ENCODE measurements at regions not wholly inside any gene's neighbourhood (a gene's known extent, or its start where the extent isn't known, plus 50 kb on each side); places are given as distances from the start of the nearest gene placed in this dataset.

DNA sequence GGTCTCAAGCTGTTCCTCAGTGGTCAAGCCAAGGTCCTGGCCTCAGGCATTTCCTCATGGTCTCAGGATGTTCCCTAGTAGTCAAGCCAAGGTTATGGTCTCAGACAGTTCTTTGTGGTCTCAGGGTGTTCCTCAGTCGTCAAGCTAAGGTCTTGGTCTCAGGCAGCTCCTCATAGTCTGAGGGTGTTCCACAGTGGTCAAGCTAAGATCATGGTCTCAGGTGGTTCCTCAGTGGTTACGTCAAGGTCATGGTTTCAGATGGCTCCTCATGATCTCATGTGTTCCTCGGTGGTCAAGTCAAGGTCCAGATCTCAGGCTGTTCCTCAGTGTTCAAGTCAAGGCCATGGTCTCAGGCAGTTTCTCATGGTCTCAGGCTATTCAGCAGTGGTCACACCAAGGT is 540.1 kb downstream of the VRK1 start:
- H3K27me3 Mint-ChIP-seq = no peaks in the 10 kb centered on the region
- DNase-seq (no peak), ATAC-seq (ENCODE audit: low read depth) (no peak)
- no peaks in the 10 kb centered on the region for H3K4me1 Mint-ChIP-seq
- TF ChIP-seq, protein P1, sequence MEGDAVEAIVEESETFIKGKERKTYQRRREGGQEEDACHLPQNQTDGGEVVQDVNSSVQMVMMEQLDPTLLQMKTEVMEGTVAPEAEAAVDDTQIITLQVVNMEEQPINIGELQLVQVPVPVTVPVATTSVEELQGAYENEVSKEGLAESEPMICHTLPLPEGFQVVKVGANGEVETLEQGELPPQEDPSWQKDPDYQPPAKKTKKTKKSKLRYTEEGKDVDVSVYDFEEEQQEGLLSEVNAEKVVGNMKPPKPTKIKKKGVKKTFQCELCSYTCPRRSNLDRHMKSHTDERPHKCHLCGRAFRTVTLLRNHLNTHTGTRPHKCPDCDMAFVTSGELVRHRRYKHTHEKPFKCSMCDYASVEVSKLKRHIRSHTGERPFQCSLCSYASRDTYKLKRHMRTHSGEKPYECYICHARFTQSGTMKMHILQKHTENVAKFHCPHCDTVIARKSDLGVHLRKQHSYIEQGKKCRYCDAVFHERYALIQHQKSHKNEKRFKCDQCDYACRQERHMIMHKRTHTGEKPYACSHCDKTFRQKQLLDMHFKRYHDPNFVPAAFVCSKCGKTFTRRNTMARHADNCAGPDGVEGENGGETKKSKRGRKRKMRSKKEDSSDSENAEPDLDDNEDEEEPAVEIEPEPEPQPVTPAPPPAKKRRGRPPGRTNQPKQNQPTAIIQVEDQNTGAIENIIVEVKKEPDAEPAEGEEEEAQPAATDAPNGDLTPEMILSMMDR (IDR thresholded peaks at IDR 0.05) = no peak
- no peaks in the 10 kb centered on the region for H3K36me3 Mint-ChIP-seq (ENCODE audit: low read depth)
- intact Hi-C loops (cut with micrococcal nuclease) = no loop called here
- H3K27ac Mint-ChIP-seq = no peak overlapping the region
- CTCF ChIA-PET = no interaction called here
- POLR2A ChIA-PET = no interaction called here
- peaks cover 10% of the 10 kb centered on the region for H3K9me3 Mint-ChIP-seq
- H3K4me3 Mint-ChIP-seq = no peak overlapping the region

DNA sequence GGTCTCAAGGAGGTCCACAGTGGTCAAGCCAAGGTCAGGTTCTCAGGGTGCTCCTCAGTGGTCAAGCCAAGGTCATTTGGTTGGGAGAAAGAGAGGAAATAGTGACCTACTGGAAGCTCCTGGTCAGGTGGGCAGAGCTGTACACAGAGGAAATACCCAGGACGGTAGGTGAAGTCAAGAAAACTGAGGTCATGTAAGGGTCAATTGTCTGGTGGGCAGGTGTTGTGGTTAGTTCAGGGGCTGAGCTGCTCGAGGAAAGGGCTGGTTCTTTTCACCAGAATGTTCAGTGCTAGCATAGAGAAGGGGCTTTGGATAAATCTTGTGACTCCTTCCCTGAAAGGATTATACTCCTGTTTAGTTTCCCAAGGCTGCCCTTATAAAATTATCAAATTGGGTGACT is 540.5 kb downstream of the VRK1 start:
- intact Hi-C loops (cut with micrococcal nuclease) = no loop called here
- ATAC-seq (ENCODE audit: low read depth) = no peak
- Mint-ChIP-seq H3K27ac (no peak overlapping the region), H3K4me1 (no peaks in the 10 kb centered on the region), H3K4me3 (no peak overlapping the region), H3K36me3 (ENCODE audit: low read depth) (no peaks in the 10 kb centered on the region), H3K9me3 (peaks cover 10% of the 10 kb centered on the region), H3K27me3 (no peaks in the 10 kb centered on the region)
- DNase-seq = no peak
- ChIA-PET CTCF (no interaction called here), POLR2A (no interaction called here)
- TF ChIP-seq, protein P1 (IDR thresholded peaks at IDR 0.05) = no peak

DNA sequence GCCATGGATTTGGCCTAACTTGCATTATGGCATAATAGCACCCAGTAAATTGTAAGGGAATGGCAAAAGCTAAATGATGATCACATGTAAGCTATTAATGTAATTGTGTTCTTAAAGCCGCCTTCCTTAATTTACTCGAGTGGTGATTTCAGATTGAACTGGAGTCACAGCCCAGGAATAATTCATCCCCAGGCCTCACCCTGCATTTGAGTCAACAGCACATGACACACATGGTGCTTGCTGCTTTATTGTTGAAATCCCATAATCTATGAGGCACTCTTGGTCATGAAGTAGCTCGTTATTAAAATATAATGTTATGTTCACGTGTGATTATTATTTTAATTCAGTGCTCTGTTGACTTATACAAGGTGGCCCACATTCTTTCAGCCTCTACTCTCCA is 547.5 kb downstream of the VRK1 start:
- DNase-seq = no peak
- ATAC-seq (ENCODE audit: low read depth) = no peak
- H3K27ac Mint-ChIP-seq = no peak overlapping the region
- H3K4me3 Mint-ChIP-seq = no peak overlapping the region
- no peaks in the 10 kb centered on the region for H3K36me3 Mint-ChIP-seq (ENCODE audit: low read depth)
- no peaks in the 10 kb centered on the region for H3K27me3 Mint-ChIP-seq
- TF ChIP-seq, protein P1 (IDR thresholded peaks at IDR 0.05) = no peak
- CTCF ChIA-PET = no interaction called here
- H3K9me3 Mint-ChIP-seq = peaks cover 7% of the 10 kb centered on the region
- POLR2A ChIA-PET = no interaction called here
- intact Hi-C loops (cut with micrococcal nuclease) = no loop called here
- H3K4me1 Mint-ChIP-seq = no peaks in the 10 kb centered on the region

DNA sequence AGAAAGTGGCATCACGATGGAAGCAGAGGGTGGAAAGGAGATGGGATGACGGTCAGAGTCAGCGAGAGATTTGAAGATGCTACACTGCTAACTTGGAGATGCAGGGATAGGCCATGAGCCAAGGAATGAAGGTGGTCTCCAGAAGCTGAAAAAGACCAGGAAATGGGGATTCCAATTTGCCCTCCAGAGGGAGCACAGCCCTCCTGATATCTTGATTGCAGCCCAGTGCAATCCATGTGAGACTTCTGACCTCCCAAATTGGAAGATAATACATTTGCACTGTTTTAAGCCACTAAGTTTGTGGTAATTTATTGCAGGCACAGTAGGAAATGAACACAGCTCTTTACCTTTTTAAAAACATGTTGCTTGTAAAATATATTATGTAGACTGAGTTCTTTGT is 549.5 kb downstream of the VRK1 start:
- no peak for ATAC-seq (ENCODE audit: low read depth)
- H3K4me1 Mint-ChIP-seq = no peaks in the 10 kb centered on the region
- ChIA-PET POLR2A (no interaction called here), CTCF (no interaction called here)
- no peaks in the 10 kb centered on the region for H3K9me3 Mint-ChIP-seq
- H3K27me3 Mint-ChIP-seq = no peaks in the 10 kb centered on the region
- intact Hi-C loops (cut with micrococcal nuclease) = no loop called here
- TF ChIP-seq, protein P1 (IDR thresholded peaks at IDR 0.05) = no peak
- DNase-seq = no peak
- no peak overlapping the region for H3K4me3 Mint-ChIP-seq
- H3K27ac Mint-ChIP-seq = no peak overlapping the region
- no peaks in the 10 kb centered on the region for H3K36me3 Mint-ChIP-seq (ENCODE audit: low read depth)

DNA sequence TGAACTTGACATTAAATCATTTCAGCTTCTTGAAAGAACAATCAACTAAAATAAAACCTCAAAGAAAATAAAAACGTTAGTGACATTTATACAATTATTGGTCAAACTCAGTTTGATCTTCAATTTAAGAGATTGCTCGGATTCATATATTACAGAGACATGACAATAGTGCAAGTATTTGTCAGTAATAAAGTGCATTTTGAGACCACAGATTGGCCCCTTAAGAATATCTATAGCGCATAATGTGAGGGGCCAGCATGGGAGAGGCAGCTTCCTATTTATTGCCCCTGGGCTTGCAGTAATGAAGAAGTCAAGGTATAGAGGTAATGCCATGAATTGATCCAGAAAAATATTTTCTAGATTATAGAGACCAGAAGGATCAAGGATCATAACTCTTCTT is 552.3 kb downstream of the VRK1 start:
- TF ChIP-seq, protein P1 (IDR thresholded peaks at IDR 0.05) = no peak
- Mint-ChIP-seq H3K4me3 (no peak overlapping the region), H3K9me3 (no peaks in the 10 kb centered on the region), H3K27ac (no peak overlapping the region), H3K27me3 (no peaks in the 10 kb centered on the region), H3K4me1 (no peaks in the 10 kb centered on the region), H3K36me3 (ENCODE audit: low read depth) (no peaks in the 10 kb centered on the region)
- CTCF ChIA-PET = no interaction called here
- DNase-seq (no peak), ATAC-seq (ENCODE audit: low read depth) (no peak)
- intact Hi-C loops (cut with micrococcal nuclease) = no loop called here
- POLR2A ChIA-PET = no interaction called here

All from activated B cell treated with CpG ODN at 0.5 μM for 24 hours (primary cell).